HUDEP-2 (cell line): ENCODE measurements at regions not wholly inside any gene's neighbourhood (a gene's known extent, or its start where the extent isn't known, plus 50 kb on each side); places are given as distances from the start of the nearest gene placed in this dataset.

Experiments
- DNase-seq, 76 experiments: peaks; one replicate each; lab custom pipeline; 2025; ENCODE audit not compliant: unreplicated experiment in 76 of 76; lab: John Stamatoyannopoulos, UW

- no peak for DNase-seq
Observed at GRCh38 chr20:22781869-22782268, 197.5 kb upstream of the FOXA2 start.

- no peak for DNase-seq
Observed at GRCh38 chr20:22789676-22790075, 205.3 kb upstream of the FOXA2 start.

DNA sequence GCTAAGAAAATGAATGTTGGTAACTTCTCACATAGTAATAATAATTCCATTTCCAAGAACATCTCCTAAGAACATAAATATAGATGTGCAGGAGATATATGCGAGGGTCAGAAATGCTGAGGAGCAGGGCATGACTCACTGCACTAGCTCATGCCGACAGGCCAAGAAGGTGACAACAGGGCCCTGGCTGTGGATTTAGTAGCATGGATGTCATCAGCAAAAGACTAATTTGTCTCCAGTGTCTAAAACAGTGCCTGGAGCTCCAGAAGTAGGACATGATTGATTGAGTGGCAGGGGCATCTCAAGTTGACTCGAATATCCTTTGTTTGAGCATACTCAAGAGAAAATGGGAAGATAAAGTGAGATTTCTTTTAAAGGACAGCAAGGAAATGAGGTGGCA lies 207.0 kb upstream of the FOXA2 start:
- DNase-seq: no peak

DNA sequence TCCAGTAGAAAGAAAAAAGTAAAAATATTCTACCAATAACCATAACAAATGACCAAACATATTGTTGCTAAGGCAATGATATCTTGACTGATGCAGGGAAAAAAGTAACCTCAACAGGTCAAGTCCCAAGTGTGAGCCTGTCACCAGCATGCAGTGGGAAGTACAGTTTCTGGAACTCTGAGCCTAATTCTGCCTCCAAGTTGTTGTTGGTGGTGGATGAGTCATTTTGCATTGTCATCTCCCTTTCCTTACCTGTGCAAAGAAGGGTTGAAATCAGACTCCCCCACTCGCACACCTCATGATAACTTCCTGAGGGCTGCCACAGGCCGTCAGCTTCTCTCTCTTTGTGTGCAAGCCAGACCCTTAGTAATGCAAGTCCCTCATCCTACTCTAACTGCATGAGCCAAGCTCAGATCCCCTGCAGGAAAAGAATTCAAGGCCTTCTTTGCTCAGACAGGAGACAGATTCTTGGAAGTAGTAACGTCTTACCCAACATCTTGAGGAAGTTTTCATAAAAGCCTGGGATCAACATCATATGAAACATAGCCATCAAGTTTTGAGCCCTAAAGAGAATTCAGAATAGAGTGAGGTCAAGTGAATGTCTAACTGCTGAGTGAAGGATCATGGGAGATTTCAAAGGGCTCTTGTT lies 207.6 kb upstream of the FOXA2 start:
- DNase-seq: no peak

GRCh38 chr20:22794200-22794599 lies 209.8 kb upstream of the FOXA2 start:
- DNase-seq: no peak

- no peak for DNase-seq
Observed at GRCh38 chr20:22795433-22795832, 211.1 kb upstream of the FOXA2 start.

GRCh38 chr20:22795871-22796270 lies 211.5 kb upstream of the FOXA2 start:
- DNase-seq: no peak

DNA sequence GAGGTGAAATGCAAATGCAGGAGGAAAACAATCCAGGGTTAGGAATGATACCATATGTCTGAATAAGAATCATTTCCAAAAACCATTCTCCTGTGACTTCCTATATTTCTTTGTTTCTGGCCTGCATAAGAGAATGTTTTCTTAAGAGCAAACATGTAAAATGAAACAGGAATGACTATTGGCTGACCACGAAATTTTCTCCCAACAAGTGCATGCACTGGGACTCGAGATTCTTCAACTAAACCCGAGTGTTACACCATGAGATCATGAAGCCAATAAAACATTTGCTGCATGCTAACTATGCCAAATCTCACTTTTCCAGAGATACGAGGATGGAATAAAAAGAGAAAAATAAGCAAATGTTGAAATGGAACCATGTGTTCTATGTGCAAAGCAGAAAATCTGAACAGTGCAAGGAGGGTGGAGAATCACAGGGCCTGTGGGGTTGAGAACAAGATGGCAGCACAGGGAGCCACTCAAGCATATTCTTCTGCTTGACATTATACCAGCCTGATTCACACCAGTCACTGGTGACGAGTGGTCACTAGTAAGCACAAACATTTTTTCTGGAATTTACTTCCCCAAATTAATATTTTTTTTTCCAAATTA lies 212.2 kb upstream of the FOXA2 start:
- no peak for DNase-seq

DNA sequence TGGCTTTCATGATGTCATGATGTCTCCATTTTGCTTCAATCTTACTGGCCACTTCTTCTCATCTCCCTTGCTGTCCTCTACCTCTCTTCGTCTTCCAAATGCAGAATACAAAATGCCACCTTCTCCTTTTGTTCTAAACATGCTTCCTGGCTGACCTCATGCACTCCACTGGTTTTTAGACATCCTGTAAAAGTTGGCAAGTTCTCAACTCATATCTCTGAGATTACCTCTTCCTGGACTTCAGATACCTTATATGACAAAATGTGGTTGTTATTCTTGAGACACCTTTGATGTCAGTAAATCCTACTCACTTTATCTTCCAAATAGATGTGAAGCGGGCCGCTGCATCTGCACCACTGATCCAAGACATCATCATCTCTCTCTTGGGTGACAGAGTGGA lies 212.7 kb upstream of the FOXA2 start:
- no peak for DNase-seq

DNA sequence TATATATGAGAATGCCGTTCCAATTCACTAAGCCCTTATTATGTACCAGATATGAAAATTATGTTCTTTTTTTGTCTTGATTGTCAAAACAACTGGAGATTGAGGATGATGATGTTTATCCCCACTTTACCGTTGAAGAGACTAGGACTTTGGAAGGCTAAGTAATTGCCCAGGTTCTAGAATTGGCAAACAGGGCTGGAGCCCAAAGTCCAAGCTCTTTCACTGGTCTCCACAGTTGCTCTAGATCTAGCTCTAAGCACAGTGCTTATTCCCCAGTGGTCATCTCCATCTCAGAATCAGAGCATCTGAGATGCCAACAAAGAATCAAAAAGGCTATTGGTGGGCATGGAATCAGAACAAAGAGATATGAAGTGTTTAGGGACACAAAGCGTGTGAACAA lies 215.3 kb upstream of the FOXA2 start:
- no peak for DNase-seq

DNA sequence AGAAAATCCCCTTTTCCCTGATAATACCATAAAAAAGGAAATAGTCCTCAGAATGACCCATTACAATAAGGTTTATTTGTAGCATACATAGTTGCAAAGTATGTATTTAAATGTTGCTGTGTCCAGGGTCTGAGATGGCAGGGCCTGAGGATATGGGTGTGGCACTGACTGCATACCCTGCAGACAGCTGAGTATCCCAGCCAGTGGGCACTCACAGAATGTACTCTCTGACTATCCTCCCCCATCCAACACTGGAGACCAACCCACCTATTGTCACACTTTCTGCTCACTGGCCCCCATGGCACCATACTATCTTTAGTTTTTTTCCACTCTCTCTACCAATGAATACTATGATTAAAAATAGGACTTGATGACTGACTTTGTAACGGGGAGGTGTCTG lies 215.8 kb upstream of the FOXA2 start:
- DNase-seq: no peak

DNA sequence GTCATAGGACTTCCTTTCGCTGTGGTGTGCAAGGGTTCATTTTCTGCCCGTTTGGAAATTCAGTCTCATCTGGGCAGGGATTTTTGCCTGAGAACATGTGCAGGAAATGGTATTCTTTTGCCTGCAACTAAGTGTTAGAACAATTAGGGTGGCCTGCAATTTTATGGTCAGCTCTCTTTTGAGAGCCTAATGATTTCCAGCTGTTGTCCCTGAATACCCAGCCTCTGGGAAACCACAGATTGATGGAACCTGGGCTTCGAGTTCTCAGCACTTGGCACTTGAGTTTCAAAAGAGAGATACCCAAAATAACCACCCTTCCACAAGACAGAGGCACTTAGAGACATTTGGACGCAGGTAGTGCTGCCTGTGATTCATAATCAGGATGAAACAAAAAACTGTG lies 217.2 kb upstream of the FOXA2 start:
- no peak for DNase-seq

DNA sequence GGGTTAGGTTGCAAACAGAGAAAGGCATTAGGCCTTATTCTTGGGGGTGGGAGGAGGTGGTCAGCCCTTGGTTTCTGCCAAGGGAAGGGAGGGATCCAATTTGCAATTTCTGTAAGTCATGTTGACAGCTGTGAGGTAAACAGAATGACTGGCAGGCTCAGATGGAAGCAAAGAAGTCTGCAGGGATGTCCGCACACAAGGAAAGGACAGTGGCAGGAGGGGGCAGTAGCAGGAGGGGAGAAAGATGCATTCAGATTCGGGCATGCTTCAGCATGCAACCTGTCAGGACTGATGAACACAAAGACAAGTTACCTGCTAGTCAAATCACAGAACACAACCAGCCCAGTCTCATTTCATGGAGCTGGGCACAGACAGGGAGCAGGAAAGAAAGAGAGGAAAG lies 217.9 kb upstream of the FOXA2 start:
- no peak for DNase-seq

GRCh38 chr20:22805219-22805618 lies 220.8 kb upstream of the FOXA2 start:
- no peak for DNase-seq

GRCh38 chr20:22805996-22806395 lies 221.6 kb upstream of the FOXA2 start:
- DNase-seq: no peak

DNA sequence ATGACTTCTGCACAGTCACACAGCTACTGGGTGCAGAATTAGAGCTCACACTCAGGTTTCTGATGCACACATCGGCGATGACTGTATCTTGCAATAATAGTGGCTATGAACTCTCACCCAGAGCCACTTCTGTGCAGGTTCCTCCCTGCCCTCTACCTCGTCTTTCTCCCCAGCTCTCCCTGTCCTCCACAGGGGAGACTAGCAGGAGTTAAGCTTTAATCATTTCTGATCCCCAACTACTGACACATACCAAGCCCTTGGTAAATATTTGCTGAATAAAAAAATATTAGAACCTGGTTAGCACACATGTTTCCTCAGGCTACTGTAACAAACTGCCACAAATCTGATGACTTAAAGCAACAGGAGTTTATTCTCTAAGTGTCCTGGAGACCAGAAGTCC lies 222.7 kb upstream of the FOXA2 start:
- no peak for DNase-seq

DNA sequence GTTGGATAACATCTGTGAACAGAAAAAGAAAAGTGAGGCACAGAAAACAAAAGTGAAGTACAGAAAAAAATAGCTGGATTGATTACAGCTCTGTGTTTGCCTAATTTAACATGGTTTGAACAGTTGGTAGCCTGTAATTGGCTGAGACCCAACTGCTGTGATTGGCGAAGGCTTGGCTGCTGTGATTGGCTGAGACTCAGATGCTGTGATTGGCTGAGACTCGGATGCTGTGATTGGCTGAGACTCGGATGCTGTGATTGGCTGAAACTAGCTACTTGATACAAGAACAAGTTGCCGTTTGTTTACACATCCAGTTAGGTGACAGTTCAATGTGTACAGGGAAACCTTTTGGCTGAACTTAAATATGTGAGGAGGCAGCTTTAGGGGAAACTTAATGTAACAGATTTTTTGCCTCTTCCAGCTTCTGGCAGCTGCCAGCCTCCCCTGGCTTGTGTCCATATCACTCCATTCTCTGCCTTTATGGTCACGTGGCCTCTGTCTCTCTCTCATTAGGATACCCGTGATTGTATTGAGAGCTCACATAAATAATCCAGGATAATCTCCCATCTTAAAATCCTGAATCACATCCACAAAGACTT lies 223.4 kb upstream of the FOXA2 start:
- DNase-seq: no peak

GRCh38 chr20:22808628-22809027 lies 224.3 kb upstream of the FOXA2 start:
- no peak for DNase-seq

GRCh38 chr20:22810030-22810429 lies 225.1 kb upstream of the SSTR4 start:
- no peak for DNase-seq

GRCh38 chr20:22810626-22811569 lies 224.2 kb upstream of the SSTR4 start:
- no peak for DNase-seq

- DNase-seq: no peak
Observed at GRCh38 chr20:22814471-22815205, 220.5 kb upstream of the SSTR4 start.
